Suppressor macrophage (primary cell): ENCODE measurements at regions not wholly inside any gene's neighbourhood (a gene's known extent, or its start where the extent isn't known, plus 50 kb on each side); places are given as distances from the start of the nearest gene placed in this dataset.
"Not testable (repeated sequence)": the region's sequence is repeated elsewhere in the genome, so short reads cannot be mapped to it uniquely, and the experiment has no call there.

Experiments
- DNase-seq, 4 experiments: peaks; one replicate each; pipeline ENCODE4 v3.0.0-alpha.2; 2020 to 2022

- DNase-seq = no peak
These were observed 133.1 kb upstream of the NFIA start for GRCh38 chr1:60949154-60949825.

DNA sequence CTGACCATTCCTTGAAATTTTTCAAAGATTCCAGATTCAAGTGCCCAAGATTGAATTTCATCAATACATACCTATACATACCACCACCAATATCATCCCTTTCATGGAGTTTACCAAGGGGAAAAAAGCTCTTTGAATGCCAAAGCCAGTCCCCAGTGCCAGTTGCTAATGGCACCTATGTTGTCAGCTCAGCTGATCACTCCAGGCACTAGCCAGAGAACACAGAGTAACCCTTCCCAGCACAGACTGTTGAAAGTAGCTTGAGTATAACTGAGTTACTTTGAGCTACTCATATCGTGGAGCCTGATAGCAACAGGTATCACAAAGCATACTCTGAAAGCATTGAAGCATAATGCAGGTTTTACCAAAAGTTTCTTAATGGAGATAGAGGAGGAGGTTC is 133.9 kb upstream of the NFIA start:
- no peak for DNase-seq

DNA sequence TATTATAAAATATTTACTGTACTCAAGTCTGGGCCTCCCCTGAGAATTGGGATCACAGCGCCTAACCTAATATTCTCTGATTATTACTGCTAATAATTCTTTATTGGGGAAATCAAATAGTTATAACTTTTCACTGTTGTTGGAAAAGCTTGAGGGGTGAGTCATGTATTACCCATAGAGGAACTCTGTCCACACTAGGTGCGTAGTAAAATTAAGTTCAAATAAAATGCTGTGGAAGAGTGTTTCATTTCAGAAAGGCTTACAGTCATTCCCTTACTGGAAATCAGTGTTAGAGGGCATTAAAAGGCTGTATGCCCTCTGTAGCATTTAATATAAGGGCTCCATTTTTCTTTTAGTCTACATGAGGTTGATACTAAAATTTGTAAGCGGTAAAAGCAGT is 135.0 kb upstream of the NFIA start:
- no peak for DNase-seq

GRCh38 chr1:60942896-60943638 is 139.3 kb upstream of the NFIA start:
- peak; percentile 38 to 80 (median 58) for DNase-seq

GRCh38 chr1:60942291-60942690 is 140.1 kb upstream of the NFIA start:
- DNase-seq = no peak

- DNase-seq = not testable (repeated sequence)
These were observed 141.7 kb upstream of the NFIA start for GRCh38 chr1:60940685-60941084.

GRCh38 chr1:60937720-60938119 is 144.6 kb upstream of the NFIA start:
- DNase-seq = no peak

DNA sequence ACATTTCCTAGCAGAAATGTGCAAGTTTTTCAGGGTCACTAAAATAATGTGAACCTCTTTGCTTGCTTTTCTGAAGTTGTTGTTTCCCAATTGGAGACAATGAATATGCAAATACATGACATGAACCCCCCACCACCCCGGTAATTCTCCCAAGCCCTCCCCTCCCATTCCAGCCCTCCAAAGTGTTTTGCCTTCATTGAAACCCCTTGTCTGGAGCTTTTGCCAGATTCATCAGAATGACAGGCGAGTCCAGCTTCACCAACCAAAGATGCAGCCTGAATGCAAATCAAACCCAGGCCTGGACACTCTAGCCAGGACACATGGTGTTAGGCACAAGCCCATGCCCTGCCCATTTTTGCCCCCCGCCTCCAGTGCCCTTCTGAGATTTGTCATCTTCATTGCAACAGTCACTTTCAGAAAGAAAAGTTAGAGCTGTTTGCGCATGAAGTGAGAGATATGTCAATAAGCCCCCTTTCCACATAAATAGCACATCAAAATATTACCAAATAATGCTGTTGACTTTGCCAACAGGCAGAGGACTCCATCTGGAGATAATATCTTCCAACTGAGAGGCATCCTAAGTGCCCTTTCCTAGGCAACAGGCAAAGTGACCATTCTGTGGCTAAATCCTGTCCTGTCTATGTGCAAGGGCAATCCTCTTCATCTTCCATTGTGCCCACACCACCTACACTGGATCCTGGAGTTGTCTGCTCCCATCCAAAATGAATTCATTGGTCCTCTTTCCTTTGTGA is 145.6 kb upstream of the NFIA start:
- no peak for DNase-seq

- DNase-seq = peak in 2 of 4 experiments; percentile 26 to 47
These were observed 146.2 kb upstream of the NFIA start for GRCh38 chr1:60936163-60936562.

- DNase-seq = peak in 1 of 4 experiments; percentile 7
These were observed 146.7 kb upstream of the NFIA start for GRCh38 chr1:60935599-60936110.

DNA sequence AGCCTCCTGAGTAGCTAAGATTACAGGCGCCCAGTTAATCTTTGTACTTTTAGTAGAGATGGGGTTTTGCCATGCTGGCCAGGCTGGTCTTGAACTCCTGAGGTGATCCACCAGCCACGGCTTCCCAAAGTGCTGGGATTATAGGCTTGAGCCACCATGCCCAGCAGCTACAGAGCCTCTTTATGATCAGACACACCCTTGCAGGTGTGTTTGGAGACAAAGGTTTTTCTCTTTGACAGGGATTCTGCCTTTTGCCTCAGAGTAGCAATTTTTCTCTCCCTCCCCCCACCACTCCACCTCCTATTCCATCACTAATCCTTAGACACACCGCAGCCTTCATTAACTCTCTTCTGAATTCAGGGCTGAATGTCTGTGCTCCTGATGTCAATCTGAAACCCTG is 152.2 kb upstream of the NFIA start:
- no peak for DNase-seq

DNA sequence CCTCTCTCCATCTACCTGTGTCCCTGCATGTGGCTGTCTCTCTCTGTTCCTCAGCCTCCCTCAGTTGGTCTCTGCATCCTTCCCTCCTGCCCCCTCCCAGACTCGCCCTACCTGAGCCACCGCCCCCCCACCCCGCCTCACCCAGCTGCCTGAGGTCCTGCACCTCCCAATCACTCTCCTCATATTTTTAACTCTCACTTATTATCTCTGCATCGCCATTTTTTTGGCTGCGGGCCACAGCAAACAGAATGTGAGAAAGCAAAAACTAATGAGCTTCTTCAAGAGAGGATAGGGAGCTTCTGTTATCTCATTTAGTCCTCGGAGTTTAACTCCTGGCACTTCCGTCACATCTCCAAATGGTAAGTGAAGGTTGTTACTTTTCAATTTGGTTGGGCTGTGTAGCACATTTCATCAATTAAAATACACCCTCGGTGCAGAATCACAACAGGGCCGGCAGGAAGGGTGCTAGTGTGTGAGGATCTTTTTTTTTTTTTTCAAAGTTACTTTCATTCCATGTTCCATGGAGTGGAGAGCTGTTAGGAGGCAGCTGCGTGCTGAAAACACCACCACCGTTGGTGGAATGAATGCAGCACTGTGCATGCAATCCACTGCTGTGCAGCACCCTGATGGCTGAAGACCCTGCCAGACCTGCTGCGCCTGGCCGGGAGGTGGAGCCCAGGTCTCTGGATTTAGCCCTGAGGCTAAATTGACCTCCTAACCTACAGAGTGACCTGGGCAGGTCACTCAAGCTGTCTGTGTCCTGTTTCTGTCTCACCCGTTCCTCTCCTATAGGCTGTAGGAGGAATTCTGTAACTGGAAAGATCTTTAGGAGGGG is 157.2 kb upstream of the NFIA start:
- no peak for DNase-seq

GRCh38 chr1:60924165-60924564 is 158.2 kb upstream of the NFIA start:
- no peak for DNase-seq

GRCh38 chr1:60923389-60924087 is 158.8 kb upstream of the NFIA start:
- DNase-seq = peak in 3 of 4 experiments; percentile 10 to 35 (median 23)

DNA sequence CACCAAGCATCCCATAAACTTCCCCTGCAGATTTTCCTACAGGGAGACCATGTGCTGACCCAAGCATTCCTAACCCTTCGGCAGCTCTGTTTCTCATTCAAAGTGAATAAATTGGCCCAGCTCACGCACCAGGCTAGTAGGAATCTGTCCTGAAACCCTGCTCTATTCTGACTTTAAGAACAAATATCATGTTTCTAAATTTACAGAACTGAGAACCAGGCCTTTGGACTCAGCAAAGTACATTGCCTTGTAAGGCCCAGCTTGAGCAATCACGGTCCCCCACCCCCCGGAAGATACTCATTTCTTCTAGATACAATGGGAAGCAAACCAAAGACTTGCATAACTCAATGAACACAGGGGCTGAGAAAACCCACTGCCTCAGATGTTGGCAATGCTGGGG is 160.1 kb upstream of the NFIA start:
- peak; percentile 51 to 85 (median 70) for DNase-seq

DNA sequence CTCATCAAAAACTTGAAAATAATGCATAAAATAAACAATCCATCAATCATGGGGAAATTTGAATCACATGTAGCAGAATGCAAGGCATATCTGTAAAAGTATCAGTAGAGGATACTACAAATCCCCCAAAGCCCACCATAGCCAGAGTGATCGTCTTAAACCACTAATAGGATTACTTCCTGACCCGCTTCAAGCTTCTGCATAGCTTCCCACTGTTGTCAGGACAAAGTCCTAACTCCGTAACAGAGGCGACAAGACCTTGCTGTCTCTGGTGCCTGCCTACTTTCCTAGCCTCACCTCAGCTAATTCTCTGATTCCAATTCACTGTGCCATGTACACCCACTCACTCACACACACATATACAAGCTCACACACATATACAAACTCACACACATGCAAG is 161.2 kb upstream of the NFIA start:
- no peak for DNase-seq

- no peak for DNase-seq
These were observed 161.8 kb upstream of the NFIA start for GRCh38 chr1:60920561-60920960.

- no peak for DNase-seq
These were observed 163.5 kb upstream of the NFIA start for GRCh38 chr1:60918867-60919266.

- DNase-seq = no peak
These were observed 165.5 kb upstream of the NFIA start for GRCh38 chr1:60916906-60917305.

DNA sequence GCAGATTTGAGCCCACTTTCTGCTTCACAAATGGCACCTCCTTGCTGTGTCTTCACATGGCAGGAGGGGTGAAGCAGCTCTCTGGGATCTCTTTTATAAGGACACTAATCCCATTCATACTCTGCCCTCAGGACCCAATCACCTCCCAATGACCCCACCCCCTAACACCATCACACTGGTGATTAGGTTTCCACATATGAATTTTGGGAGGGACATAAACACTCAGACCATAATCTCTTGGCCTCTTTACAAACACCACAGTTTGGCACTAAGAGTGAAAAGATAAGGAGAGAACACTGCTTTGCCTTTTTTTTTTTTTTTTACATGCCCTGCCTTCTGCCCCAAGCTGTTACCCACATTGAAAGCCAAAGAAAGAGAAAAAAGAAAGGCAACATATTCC is 166.2 kb upstream of the NFIA start:
- no peak for DNase-seq

- DNase-seq = no peak
These were observed 166.9 kb upstream of the NFIA start for GRCh38 chr1:60915441-60915840.

GRCh38 chr1:60914982-60915381 is 167.4 kb upstream of the NFIA start:
- no peak for DNase-seq
